Lung microvascular endothelial cell (primary cell): ENCODE measurements at regions not wholly inside any gene's neighbourhood (a gene's known extent, or its start where the extent isn't known, plus 50 kb on each side); places are given as distances from the start of the nearest gene placed in this dataset.

ENCODE experiments used
- DNase-seq, 2 donors: peaks; one replicate each; pipeline versions ENCODE4 v3.0.0 to v3.0.0-alpha.2; 2010; ENCODE audit warnings: low read depth in 2 of 2

- no peak for DNase-seq
Observed at GRCh38 chr2:12928775-12929401, 212.2 kb downstream of the TRIB2 start.

GRCh38 chr2:12929758-12930157 is 213.0 kb downstream of the TRIB2 start:
- DNase-seq = no peak

GRCh38 chr2:12930391-12930790 is 213.7 kb downstream of the TRIB2 start:
- DNase-seq = no peak

DNA sequence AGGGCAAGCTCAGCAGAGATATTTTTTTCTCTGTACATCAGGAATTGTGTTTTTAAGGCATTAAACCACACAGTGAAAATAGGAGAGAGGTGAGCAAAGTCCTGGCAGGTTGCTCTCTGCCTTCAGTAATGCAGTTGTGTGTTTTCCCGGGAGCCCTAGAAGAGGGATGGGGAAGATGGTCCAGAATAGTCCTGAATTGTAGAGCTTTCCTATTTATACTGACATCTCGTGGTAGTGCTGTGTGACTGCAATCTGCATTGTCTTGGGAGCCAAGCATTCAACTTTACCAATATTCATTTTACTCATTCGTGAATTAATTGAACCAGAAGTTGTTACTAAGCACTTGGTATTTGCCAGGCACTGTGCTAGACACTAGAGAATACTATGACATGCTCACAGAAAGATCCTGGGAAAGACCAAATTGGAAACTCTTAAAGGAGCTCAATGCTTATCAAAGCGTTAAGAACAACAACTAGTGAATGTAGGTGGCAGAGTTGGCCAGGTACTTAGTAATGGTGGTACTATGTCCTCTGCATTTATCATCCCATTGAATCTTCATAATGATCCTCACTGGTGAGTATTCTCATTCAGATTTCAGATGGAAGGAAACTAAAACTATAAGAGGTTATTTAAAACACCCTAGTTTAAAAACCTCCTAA is 214.6 kb downstream of the TRIB2 start:
- DNase-seq = peak; percentile 68 to 75

GRCh38 chr2:12932192-12932591 is 215.5 kb downstream of the TRIB2 start:
- DNase-seq = no peak

- no peak for DNase-seq
Observed at GRCh38 chr2:12934146-12934756, 217.5 kb downstream of the TRIB2 start.

- DNase-seq = no peak
Observed at GRCh38 chr2:12935222-12935621, 218.5 kb downstream of the TRIB2 start.

- DNase-seq = no peak
Observed at GRCh38 chr2:12935796-12936195, 219.1 kb downstream of the TRIB2 start.

GRCh38 chr2:12941203-12941602 is 224.5 kb downstream of the TRIB2 start:
- DNase-seq = no peak

GRCh38 chr2:12948231-12948960 is 231.7 kb downstream of the TRIB2 start:
- DNase-seq = peak; percentile 28 to 72

GRCh38 chr2:12948961-12949353 is 232.2 kb downstream of the TRIB2 start:
- no peak for DNase-seq

GRCh38 chr2:12949406-12949805 is 232.7 kb downstream of the TRIB2 start:
- peak in 1 of 2 donors; percentile 17 for DNase-seq

DNA sequence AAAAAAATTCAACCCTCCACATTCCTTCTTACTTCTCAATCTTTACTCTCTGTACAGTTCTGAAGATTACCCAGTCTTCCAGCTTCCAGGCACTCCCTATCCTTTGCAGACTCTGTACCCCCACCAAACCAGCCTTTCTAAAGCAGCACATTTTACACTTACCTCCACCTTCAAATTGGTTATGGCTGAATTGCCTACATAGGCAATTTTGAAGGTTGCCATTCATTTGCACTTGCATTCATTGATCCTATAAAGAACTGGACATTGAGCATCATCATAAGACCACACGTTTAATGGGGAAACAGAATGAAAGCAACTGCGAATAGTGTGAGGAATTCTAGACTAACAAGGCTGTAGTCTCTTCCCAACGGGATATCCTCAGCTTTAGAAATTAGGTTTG is 233.4 kb downstream of the TRIB2 start:
- no peak for DNase-seq

DNA sequence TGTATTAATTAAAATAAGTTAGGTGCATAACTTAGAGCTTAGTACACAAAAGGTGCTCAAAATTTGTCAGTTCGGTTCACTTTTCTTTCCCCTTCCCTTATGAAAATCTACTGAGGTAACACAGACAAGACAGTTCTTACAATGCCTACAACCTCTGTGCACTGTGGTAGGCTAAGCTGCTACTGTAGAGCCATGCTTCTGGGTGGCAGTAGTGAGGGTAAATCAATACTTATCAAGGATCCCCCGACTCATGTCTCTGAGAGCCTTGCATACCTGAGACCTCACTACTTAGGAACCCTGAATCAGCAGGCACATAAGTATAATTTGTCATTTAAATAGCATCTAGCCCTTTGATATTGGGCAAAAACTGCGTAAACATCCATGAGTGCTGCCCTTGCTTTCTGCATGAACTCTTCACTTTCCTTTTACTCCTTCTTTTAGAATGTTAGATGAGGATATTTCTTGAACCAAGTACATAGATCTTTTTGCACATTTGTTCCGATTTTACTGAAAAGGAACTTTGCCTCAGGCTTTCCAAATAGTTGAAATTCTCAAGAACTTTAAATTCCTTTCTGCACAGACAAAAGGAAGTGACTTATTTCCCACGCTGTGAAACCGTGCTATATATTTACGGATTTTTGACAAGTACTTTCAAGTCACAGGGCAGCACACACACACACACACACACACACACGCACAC is 234.4 kb downstream of the TRIB2 start:
- peak; percentile 48 to 89 for DNase-seq

DNA sequence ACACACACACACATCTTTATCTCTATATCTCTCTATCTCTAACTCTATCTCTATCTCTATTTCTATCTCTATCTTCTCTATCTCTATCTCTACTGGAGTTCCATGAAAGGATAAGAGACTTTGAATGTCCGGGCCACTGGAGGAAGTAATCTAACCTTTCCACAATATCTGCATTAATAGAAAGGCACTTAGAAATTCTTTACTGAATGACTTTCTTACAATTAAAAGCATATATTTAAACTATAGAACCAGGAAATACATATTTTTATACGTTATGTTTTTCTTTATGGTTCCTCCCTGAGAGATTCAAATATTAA is 234.9 kb downstream of the TRIB2 start:
- no peak for DNase-seq

GRCh38 chr2:12953596-12953995 is 236.9 kb downstream of the TRIB2 start:
- no peak for DNase-seq

DNA sequence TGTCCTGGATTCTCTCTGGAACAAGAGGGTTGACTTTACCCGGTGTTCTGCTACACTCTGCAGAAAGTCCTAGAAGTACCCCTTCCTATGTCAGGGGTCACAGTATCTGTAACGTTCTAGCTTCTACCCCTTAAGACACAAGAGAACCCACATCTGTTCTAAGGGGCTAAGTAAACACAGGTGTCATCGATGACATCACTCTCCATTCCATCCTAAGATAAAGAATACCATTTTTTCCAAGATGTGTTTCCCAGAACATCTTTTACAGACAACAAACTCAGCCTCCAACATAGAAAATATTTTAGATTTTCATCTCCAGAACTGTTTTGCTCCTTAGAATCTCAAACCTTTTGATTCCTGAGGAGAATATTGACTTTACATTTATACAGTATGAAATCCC is 239.1 kb downstream of the TRIB2 start:
- no peak for DNase-seq

DNA sequence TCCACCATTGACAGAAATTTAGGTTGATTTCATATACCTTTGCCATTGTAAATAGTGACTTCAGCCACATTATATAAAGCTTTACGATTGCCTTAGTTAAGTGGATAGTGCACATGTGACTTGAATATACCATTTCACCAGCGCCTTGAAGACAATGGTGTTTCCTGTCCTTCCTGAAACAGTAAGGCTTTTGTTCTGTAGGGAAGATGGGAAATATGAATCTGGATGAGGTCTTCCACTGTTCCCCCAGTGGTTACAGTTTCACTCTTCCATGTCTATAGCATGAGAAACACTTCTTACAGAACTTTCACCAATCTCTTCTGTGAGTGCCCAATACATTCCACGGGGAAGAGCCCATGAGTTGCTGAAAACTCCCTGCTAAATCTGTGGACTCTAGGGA is 240.5 kb downstream of the TRIB2 start:
- DNase-seq = no peak

DNA sequence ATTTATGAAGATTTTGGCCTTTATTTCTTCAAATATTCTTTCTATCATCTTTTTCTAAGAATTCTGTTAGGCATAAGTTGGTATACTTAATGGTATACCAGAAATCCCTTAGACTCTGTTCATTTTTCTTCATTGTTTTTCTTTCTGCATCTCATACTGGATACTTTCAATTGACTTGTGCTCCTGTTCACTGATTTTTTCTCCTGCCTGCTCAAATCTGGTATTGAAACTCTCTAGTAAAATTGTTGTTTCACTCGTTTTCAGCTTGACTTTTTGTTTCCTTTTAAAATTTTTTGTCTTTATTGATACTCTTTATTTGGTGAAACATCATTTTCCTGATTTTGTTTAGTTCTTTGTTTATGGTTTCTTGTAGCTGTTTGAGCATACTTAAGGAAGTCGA is 243.2 kb downstream of the TRIB2 start:
- DNase-seq = no peak

- DNase-seq = no peak
Observed at GRCh38 chr2:12960671-12961070, 243.9 kb downstream of the TRIB2 start.

- no peak for DNase-seq
Observed at GRCh38 chr2:12964904-12965539, 248.3 kb downstream of the TRIB2 start.
